MCF 10A (cell line): ENCODE measurements at regions not wholly inside any gene's neighbourhood (a gene's known extent, or its start where the extent isn't known, plus 50 kb on each side); places are given as distances from the start of the nearest gene placed in this dataset.
A peak's percentile ranks its signal among the peaks of the same experiment; 100 is the strongest.

Source experiments
- BruUV-seq: library from RNA; stranded (reverse); fragments of 400-500 nt; replicated peaks from 2 replicates; lab custom pipeline; 2021; lab: Mats Ljungman, UMichigan
- CTCF ChIA-PET: fragments of 300-600 bp; sonication (Branson Sonifier 250); formaldehyde crosslinking; extraction: SDS; loops from one replicate; lab custom pipeline; 2021; ENCODE audit warnings: antibody characterized with exemption, inconsistent platforms; lab: Yijun Ruan, JAX
- POLR2A ChIA-PET: fragments of 300-600, 350-650 bp; sonication (Branson Sonifier 250); formaldehyde crosslinking; extraction: SDS; loops from one replicate; lab custom pipeline; 2020; ENCODE audit warnings: antibody characterized with exemption, inconsistent platforms; lab: Yijun Ruan, JAX
- DNase-seq: peaks from one replicate; pipeline ENCODE4 v3.0.0-alpha.2; 2018; ENCODE audit not compliant: unreplicated experiment
- H3K27ac Mint-ChIP-seq: one replicate; pipeline ENCODE4 v1.8.0; 2022; ENCODE audit warnings: mild to moderate bottlenecking, low read depth, mixed read lengths; ENCODE audit not compliant: unreplicated experiment
- H3K27me3 Mint-ChIP-seq: one replicate; pipeline ENCODE4 v1.8.0; 2022; ENCODE audit warnings: mixed read lengths; ENCODE audit not compliant: insufficient read depth, unreplicated experiment
- H3K36me3 Mint-ChIP-seq: one replicate; pipeline ENCODE4 v1.8.0; 2022; ENCODE audit warnings: mild to moderate bottlenecking, moderate library complexity, mixed read lengths; ENCODE audit not compliant: insufficient read depth, unreplicated experiment
- H3K4me1 Mint-ChIP-seq: one replicate; pipeline ENCODE4 v1.8.0; 2022; ENCODE audit warnings: mixed read lengths; ENCODE audit not compliant: insufficient read depth, unreplicated experiment
- H3K4me3 Mint-ChIP-seq: one replicate; pipeline ENCODE4 v1.8.0; 2022; ENCODE audit warnings: mild to moderate bottlenecking, moderate library complexity, mixed read lengths; ENCODE audit not compliant: unreplicated experiment
- H3K9me3 Mint-ChIP-seq: one replicate; pipeline ENCODE4 v1.8.0; 2022; ENCODE audit warnings: mixed read lengths; ENCODE audit not compliant: unreplicated experiment
- CTCF ChIP-seq: fragments of 200-600 bp; IDR thresholded peaks from one replicate; pipeline ENCODE4 v1.8.0; 2022; ENCODE audit warnings: antibody characterized with exemption, mild to moderate bottlenecking; ENCODE audit not compliant: unreplicated experiment
- intact Hi-C: fragments of 100-400 bp; cut with micrococcal nuclease; formaldehyde crosslinking; loops from 2 replicates; pipeline ENCODE4 v1.14.1; 2022

DNA sequence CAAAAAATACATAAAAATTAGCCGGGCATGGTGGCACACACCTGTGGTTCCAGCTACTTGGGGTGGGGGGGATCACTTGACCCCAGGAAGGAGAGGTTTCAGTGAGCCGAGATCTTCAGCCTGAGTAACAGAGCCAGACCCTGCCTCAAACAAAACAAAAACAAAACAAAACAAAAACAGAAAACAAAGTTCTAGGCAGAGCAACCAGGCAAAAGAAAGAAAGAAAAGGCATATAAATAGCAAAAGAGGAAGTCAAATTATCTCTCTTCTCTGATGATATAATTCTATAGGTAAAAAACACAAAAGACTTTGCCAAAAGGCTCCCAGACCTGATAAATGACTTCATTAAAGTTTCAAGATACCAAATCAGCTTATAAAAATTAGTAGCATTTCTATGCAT, 446.9 kb downstream of the HAO1 start:
- Mint-ChIP-seq H3K27ac (no peak overlapping the region), H3K4me3 (no peak overlapping the region), H3K4me1 (peaks cover 14% of the 10 kb centered on the region), H3K36me3 (no peaks in the 10 kb centered on the region), H3K27me3 (no peaks in the 10 kb centered on the region), H3K9me3 (no peaks in the 10 kb centered on the region)
- ChIA-PET CTCF (interaction anchor here (0.6 kb wide), 1 partner anchor 337 kb away, joined by 3 read pairs; no protein-coding TSS in a partner anchor), POLR2A (interaction anchor here (0.5 kb wide), 1 partner anchor 16 kb away, joined by 3 read pairs; no protein-coding TSS in a partner anchor)
- intact Hi-C loops, result no loop called here
- DNase-seq, result no peak
- no TSS peak for BruUV-seq
- TF ChIP-seq CTCF, result no peak

DNA sequence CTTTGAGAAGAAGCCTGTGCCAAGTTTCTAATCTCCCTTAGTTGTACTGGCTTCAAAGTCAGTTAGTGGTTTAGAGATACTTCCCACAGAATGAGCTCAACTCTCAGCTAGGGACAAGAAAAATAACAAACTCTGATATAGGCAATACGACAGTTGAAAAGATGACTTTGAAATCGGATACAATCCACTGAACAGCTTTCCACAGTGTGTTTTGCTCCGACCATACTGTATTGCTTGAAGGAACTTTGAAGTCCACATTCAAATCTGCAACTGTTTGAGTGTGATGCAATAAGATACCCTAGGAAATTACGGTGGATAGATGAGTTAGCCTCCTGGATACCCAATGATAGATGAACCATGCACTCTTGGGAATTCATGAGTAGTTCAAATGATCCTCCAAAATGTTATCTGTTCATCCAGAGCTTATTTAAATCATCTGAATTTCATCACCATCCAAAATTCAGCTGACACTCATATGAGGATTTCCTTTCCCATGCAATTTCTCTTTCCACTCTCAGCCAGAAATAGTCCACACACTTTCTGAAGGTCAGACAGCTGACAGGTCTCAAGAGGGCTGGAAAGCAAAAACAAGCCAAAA, 443.8 kb downstream of the HAO1 start:
- DNase-seq, result no peak
- BruUV-seq, result no TSS peak
- intact Hi-C loops, result no loop called here
- Mint-ChIP-seq H3K27me3 (no peaks in the 10 kb centered on the region), H3K4me3 (no peak overlapping the region), H3K36me3 (no peaks in the 10 kb centered on the region), H3K4me1 (peaks cover 21% of the 10 kb centered on the region), H3K9me3 (no peaks in the 10 kb centered on the region), H3K27ac (peak overlapping the region; percentile 44)
- POLR2A ChIA-PET, result interaction anchor here (0.8 kb wide), 1 partner anchor 355 kb away, joined by 3 read pairs; no protein-coding TSS in a partner anchor
- TF ChIP-seq CTCF, result no peak
- CTCF ChIA-PET, result interaction anchor here (0.6 to 1.0 kb wide), 4 partner anchors 9 to 1225 kb away, joined by 3 to 4 read pairs (median 4); no protein-coding TSS in a partner anchor

DNA sequence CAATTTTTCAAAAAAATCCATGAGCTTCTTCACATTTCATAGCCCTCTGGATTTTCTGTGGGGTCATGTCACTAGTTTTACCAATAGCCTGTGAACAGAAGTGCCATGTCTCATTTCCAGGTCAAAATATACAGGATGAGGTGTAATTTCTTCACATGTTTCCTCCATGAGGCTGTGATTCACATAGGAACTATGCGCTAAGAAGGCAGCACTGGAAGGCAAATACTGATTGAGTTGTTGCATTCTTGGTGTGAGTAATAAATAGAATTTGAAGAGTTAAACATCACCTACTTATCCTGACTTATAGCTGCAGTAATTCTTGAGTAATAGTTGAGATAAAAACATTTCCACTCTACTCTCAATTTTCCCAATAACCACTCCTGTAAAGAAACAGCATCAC, 442.3 kb downstream of the HAO1 start:
- Mint-ChIP-seq H3K4me3 (no peak overlapping the region), H3K9me3 (no peaks in the 10 kb centered on the region), H3K36me3 (no peaks in the 10 kb centered on the region), H3K4me1 (peaks cover 21% of the 10 kb centered on the region), H3K27me3 (no peaks in the 10 kb centered on the region), H3K27ac (peak overlapping the region; percentile 44)
- DNase-seq, result peak; percentile 86
- TF ChIP-seq CTCF, result no peak
- ChIA-PET CTCF (interaction anchor here (0.6 to 0.8 kb wide), 2 partner anchors 101 to 428 kb away, joined by 3 to 4 read pairs; no protein-coding TSS in a partner anchor), POLR2A (interaction anchor here (0.6 to 1.5 kb wide), 5 partner anchors 9 to 1188 kb away, joined by 3 to 6 read pairs (median 5); no protein-coding TSS in a partner anchor)
- BruUV-seq, result no TSS peak
- intact Hi-C loops, result loop anchor here (1.0 kb wide), 1 partner anchor 361 kb away; no protein-coding TSS in a partner anchor

DNA sequence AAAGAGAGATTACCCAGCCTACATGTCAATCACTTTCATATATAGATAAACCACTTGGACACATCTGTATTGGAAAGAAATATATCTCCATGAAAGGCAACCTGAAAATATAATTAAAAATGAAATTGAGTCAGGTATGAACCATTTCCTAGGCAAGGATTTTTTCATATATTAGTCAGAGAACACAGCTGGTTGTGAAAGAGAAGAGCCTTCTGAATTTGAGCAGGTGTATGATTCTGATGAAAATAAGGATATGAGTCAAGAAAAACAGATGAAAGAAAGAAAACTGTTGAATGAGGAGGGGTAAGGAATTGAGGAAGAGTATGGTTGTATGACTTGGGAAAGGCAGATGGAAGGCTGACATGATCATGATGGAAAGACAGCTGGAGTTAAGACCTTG, 441.1 kb downstream of the HAO1 start:
- Mint-ChIP-seq H3K36me3 (no peaks in the 10 kb centered on the region), H3K9me3 (no peaks in the 10 kb centered on the region), H3K27ac (peak overlapping the region; percentile 44), H3K4me3 (no peak overlapping the region), H3K27me3 (no peaks in the 10 kb centered on the region), H3K4me1 (peaks cover 27% of the 10 kb centered on the region)
- BruUV-seq, result no TSS peak
- TF ChIP-seq CTCF, result no peak
- peak; percentile 10 for DNase-seq
- ChIA-PET POLR2A (interaction anchor here (1.2 kb wide), 1 partner anchor 102 kb away, joined by 5 read pairs; no protein-coding TSS in a partner anchor), CTCF (interaction anchor here (0.9 kb wide), 1 partner anchor 343 kb away, joined by 3 read pairs; no protein-coding TSS in a partner anchor)
- intact Hi-C loops, result no loop called here
